Amniotic epithelial cell (primary cell): ENCODE measurements at regions not wholly inside any gene's neighbourhood (a gene's known extent, or its start where the extent isn't known, plus 50 kb on each side); places are given as distances from the start of the nearest gene placed in this dataset.
"Not testable (repeated sequence)": the region's sequence is repeated elsewhere in the genome, so short reads cannot be mapped to it uniquely, and the experiment has no call there.

Source experiments
- DNase-seq: peaks from one replicate; pipeline ENCODE4 v3.0.0-alpha.2; 2010; ENCODE audit warnings: low read depth

DNA sequence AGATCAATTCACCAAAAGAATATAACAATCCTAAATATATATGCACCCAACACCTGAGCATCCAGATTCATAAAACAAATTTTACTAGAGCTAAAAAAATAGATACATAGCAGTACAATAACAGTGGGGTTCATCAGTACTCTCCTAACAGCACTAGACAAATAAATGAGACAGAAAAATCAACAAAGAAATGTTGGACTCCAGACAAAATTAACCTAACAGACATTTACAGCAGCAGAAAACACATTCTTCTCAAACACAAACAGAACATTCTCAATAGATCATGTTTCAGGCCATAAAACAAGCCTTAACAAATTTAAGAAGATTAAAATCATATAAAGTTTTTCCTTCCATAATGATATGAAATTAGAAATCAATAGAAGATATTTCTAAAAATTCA, 124.8 kb upstream of the NECTIN3 start:
- no peak for DNase-seq

DNA sequence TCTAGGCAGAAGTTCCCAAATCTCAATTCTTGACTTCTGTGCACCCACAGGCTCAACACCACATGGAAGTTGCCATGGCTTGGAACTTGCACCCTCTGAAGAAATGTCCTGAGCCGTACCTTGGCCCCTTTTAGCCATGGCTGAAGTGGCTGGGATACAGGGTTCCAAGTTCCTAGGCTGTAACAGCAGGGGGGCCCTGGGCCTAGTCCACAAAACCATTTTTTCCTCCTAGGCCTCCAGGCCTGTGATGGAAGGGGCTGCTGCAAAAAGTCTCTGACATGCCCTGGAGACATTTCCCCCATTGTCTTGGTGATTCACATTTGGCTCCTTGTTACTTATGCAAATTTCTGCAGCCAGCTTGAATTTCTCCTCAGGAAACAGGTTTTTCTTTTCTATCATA, 122.4 kb upstream of the NECTIN3 start:
- not testable (repeated sequence) for DNase-seq

DNA sequence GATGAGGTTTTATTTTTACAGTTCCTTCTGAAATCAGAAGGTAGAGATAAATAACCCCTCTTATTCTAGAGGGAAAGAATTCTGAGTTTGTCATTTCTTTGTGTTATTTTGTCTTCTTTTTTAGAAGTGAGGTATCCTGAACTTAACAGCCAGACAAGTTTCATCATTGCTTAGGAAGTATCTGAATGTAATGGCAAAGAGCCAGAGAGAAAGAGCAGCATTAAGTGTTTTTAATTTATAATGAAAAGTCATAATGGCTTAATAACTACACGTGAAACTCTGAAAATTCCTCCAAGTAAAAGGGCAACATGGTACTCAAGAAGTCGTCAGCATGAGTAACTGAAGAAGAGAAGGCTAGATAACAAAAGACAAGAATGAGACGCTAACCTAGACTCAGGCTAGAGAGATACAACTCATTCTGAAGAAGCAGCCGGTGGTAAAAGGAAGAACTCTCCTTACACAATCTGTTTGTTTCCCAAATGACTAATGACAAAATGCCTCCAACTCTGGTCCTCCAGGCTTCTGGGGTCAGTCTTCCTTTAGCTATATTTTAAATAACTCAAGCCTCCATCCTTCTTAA, 116.2 kb upstream of the NECTIN3 start:
- DNase-seq: peak; percentile 60

DNA sequence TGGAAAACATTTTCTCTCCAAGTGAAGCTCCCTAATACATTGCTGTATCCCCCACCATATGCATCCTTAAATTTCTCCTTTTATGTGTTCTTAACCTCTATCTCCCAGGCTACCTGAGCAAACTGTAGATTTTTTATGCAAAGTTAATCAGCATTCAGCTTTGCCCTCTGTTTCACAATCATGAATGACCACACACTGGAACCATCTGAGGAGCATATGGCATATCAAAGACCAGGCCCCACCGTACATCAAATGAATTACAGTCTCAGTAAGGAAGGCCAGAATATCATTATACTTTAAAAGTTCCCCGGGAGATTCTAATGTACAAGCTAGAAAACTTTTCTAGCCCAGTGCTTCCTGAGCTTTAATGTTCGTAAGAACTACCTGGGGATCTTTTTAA, 115.5 kb upstream of the NECTIN3 start:
- DNase-seq: peak; percentile 10

DNA sequence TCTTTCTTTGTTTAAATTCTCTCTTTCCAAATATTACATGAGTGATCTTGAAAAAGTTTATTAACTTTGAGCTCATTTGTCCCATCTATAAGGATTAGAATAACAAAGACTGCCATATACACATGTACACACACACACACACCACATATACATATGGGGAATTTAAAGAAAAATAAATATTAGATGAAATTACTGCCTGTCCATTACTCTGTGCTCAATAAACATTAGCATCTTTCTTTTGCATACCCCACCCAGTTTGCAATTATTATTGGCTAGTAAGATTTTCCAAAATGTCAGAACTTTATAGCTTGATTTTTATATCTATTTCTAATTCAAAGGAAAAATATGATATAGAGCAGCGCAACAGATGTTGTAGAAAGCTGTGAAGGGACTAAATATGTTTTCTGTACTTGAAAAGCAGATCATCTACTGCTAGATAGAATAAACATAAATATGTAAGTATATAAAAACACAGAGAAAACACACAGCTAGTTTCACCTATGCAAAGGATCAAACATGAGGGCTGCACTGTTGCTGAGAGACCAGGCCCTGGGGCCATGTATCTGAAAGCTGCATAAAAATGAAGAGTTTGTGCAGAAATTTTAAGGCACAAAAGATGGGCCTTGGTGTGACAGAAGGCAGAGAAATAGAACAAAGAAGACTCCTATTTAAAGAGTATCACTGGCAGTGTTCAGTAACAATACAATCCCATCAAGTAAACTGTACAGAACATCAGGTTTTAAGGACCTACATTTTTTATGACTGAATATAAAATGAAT, 114.2 kb upstream of the NECTIN3 start:
- DNase-seq: no peak

DNA sequence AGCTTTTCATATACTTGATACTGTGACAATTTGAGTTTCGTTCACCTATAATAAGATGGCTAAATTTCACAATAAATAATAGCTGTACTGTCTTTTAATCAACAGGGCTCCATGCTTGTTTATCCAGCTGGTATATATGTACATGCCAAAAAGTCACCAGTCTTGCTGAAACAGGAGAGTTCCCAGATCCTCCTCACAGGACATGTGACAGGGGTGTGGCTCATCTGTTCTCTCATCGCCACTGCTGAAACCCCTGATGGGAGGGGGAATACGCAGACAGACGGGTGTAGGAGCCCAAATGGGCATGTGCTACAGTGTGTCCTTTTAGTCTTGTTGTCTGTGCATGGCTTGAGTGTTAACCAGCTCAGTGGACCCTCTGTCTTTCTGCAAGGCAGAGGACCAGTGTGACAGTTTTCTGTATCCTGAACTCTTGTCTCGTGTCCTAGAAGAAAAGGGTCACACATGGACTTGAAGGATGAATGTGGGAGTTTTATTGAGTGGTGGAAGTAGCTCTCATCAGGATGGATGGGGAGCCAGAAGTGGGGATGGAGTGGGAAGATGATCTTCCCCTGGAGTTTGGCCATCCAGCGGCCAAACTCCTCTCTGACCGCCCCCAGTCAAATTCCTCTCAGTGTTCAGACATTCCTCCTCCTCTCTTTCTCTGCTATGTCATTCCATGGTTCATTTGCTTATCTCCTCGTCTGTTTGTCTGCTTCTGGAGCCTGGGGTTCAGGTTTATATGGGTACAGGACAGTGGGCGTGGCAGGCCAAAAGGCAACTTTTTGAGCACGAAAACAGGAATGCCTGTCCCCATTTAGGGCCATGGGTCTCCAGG, 113.1 kb upstream of the NECTIN3 start:
- DNase-seq: no peak

DNA sequence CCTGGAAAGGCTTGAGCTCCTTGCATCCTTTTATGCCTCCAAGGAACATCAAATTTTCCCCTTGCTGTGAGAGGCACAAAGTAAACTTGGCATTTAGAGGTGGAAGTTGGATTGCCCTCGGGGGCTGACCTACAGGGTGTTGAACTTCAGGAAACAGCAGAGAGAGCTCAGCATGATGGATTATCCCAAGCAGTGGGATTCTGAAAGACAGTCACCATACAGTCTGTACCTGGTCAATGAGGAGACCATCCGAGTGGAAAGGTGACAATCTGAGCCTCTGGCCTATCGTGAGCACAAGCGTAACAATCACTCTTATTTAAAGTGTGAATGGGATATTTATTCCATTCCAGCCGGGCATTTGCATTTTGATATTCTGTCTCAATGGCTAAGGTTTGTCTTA, 105.6 kb upstream of the NECTIN3 start:
- no peak for DNase-seq

DNA sequence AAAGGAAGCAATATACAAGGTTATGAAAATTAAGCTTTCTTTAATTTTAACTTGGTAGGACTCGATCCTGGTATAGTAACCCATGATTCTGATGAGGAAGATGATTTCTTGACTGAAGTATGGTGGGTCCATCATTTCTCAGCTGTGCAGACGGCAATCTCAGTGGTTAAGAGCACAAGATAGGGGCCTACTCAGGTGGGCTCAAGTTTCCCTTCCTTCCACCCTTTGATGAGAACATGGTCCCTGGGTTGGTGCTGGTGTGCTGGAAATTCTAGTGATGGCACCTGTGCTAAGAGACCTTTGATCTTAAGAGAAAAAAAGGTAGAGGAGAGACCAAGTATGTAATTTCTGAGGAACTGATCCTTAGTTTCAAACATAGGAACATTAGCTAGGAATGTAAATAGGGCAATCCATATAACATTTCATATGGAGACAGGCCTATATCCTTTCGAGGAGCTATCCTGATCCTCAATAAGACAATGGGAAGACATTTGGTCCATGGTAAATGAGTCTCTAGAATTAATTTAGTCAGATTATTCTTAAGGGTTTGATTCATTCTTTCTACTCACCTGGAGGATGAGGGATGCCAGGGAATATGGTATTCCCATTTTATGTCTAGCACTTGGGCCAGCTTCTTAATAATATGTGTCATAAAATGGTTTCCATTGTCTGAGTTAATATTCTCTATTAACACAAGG, 104.5 kb upstream of the NECTIN3 start:
- DNase-seq: no peak

DNA sequence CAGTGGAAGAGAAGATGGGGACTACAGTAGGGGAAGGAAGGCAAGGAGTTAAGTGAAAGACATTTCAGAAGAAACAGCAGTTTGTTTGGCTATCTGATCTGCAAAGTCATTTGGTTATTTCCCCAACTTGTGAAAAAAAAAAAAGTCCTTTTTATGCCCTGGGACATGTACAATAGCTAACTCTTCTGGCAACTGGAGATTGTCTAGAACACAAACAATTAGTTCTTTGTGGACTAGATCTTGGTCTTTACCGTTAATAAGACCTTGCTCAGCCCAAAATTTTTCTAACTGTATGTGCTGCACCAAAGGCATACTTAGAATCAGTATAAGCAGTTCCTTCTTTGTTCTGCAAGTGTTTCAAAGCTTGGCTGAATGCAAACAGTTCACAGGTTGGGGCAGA, 103.5 kb upstream of the NECTIN3 start:
- DNase-seq: no peak

DNA sequence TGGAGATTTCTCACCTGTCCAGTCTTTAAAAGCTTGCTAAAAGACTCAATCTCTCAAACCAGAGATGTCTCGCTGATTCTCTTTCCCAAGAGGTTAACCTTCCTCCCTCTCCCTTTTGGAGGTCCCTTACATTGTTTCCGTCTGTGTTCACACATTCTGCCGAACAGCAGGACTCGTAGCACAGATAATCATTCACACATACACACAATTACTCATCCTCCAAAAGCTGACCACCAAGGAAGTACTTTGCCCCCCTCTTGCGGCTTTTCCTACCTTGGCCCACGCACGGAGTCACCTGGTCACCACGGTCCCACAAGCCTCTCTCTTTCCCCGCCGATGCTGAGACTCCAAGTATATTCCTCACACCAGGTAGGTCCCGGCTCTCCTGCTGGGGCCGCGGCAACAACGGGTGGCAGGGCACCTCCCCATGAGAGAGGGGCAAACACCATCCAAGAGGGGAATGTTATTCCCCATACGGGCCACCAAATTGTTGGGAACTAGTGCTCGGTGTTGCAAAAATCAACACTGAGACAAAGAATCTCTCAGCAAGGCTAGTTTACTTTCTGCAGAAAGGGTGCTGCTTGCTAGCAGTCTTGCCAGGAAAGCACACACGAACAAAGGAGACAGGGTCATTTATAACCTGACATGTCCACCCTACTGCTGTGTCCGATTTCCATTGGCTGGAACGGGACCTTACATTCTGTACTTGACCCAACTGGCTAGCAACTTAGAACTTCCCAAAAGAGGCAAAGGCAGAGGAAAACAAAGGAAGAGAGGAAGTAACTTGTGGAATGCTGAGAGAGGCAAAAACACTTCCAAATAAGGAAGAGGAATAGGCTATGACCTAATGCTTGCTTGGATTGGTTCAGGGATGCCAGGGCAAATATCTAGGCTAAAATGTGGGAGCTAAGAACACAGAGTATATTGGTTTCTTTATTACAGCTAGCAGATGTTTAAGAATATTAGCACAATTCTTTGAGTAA, 102.1 kb upstream of the NECTIN3 start:
- DNase-seq: no peak

DNA sequence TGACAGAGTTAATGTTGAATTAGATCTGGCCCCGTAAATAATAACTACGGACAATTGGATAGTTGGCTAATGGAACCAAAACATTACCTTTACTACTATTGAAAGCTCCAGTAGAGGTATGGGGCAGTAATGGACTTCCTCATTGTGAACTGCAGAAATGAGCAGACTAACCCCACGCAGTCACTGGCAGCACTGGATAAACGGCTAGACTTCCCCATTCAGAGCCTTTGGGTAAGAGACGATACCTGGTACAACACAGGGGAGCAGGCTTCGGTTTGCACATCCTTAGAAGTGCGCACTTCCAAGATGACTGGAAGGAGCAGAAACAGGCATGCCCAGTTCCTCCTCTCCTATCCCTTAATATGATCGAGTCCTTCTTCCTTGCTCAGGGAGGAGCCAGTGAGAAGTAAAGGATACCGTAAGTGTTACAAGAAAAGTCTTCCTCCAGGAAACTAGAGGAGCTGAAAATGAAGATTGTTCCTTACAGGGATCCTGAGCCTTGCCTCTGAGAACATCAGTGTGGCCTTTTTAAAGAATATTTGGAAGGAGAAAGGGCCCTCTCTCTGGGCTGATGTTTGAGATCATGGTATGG, 100.5 kb upstream of the NECTIN3 start:
- DNase-seq: no peak

DNA sequence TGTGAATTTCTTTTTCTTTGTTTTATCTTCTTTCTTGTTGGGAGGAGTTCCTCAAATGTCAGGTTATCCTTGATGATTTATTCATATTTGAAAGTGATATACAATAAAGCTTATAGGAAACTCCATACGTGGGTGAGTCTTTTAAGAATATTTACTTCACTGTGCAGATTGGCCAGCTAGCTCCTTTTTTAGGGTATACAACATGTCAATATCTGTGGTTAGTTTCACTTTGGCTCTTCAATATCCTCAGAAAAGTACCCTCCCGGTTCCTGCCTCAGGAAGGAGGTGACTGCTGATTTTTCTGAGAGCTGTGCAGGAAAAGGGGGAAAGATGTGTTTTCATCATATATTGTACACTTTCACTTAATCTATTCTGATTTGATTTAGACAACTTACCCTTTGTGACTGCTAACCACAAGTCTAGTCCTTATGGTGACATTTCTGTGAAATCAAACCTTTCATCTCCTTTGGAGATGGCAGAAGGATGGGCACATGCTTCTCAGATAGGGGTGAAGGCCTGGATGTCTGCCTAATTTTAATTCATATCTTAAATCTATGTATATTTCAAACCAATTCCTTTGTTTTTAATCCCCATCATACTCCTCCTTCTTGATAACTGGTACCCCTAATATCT, 98.2 kb upstream of the NECTIN3 start:
- no peak for DNase-seq

DNA sequence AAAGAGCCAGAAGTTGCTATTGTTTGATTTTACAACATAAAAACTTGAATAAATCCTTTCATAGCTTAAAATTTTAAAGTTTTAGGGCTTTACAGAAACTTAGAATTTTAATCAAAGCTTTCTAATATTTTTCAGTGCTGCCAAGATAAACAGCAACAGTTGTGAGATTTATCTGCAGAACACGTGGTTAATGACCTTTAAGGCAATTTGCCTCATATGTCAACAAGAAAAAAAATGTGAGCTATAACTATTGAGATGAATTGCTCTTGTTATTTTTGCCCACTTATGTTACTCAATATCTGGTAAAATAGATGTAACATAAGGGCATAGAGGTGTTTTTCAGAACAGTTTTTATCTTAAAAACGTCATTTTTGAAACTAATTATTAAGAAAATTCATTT, 96.7 kb upstream of the NECTIN3 start:
- peak; percentile 6 for DNase-seq

DNA sequence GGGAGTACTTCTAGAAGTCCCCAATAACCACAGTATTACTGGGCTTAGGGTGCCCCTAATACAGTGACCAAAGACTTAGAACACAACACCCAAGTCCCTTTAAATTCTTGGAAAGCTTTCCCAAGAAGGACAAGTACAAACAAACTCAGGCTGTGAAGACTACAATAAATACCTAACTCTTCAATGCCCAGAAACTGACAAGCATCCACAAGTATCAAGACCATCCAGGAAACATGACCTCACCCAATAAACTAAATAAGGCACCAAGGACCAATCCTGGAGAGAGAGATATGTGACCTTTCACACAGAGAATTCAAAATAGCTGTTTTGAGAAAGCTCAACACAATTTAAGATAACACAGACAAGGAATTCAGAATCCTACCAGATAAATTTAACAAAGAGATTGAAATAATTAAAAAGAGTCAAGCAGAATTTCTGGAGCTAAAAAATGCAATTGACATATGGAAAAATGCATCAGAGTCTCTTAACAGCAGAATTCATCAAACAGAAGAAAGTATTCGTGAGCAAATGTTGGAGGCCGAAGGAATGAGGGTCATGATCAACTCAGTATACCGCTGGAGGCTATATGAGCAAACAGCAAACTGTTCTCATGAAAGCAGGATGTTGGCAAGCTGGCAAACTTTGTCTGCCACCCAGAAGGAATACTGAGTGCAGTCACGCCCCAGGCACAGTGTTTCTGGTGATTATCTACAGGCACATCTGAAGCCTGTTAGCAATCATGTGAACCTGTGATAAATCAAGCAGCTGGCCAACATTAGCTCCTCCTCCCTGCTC, 87.0 kb upstream of the NECTIN3 start:
- DNase-seq: no peak

DNA sequence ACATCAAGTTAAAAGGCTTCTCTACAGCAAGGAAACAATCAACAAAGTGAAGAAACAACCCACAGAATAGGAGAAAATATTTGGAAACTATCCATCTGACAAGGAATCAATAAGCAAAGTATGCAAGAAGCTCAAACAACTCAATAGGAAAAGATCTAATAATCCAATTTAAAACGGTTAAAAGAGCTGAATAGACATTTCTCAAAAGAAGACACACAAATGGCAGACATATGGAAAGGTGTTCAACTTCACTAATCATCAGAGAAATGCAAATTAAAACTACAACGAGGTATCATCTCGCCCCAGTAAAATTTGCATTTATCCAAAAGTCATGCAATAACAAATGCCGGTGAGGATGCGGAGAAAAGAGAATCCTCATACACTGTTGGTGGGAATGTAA, 82.2 kb upstream of the NECTIN3 start:
- DNase-seq: no peak

DNA sequence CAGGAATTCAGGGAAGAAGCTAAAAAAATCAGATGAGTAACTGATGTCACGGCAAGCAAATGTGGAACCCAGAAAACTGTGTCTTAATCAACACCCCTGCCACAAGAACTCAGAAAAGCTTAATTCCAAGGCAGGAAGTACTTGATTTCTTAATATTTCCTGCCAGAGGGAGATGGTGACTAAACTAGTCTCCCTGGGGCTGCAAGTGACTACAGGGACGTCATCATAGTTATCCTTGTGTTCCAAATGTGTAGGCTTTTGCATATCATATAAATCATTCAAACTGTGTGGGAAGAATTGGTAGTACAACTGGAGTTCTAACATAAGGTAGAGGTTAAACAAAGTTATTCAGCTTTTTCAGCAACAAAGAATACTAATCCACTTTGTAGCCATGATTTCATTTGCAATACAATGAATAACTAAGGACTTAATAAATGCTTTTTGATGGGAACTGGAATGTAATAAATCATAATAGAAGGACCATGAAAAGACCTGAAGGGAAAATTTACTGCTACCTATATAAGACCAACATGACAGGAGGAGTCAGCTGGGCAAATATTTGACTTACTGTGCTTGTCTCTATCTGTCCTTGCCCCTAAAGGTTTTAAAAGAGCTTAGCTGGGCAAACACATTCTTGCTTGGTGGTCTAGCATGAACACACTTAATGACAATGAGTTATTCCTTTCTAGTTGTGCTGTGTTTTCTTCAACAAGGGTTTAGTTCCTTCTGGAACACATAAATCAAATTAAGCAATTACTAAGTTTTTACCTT, 76.0 kb upstream of the NECTIN3 start:
- DNase-seq: peak; percentile 41

DNA sequence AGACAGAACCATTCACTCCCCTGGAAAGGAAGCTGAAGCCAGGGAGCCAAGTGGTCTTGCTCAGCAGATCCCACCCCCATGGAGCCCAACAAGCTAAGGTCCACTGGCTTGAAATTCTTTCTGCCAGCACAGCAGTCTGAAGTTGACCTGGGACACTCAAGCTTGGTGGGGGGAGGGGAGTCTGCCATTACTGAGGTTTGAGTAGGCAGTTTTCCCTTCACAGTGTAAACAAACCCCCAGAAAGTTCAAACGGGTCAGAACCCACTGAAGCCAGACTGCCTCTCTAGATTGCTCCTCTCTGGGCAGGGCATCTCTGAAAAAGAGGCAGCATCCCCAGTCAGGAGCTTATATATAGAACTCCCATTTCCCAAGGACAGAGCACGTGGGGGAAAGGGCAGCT, 72.8 kb upstream of the NECTIN3 start:
- not testable (repeated sequence) for DNase-seq

DNA sequence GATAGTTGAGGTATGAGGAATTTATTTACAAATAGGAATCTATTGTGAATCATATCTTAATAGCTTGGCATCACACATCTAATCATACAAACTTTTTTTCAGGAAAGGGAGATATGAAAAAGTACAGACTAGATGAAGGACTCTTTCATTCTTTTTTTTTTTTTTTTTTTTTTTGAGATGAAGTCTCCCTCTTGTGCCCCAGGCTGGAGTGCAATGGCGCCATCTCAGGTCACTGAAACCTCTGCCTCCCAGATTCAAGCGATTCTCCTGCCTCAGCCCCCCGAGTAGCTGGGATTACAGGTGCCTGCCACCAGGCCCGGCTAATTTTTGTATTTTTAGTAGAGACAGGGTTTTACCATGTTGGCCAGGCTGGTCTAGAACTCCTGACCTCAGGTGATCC, 65.1 kb upstream of the NECTIN3 start:
- DNase-seq: not testable (repeated sequence)
